NCI-H2029 treated with DMSO at 0.1 percent for 48 hours (cell line): ENCODE measurements at regions not wholly inside any gene's neighbourhood (a gene's known extent, or its start where the extent isn't known, plus 50 kb on each side); places are given as distances from the start of the nearest gene placed in this dataset.

Experiments
- DNase-seq: peaks from one replicate; lab custom pipeline; 2025; lab: John Stamatoyannopoulos, UW

DNA sequence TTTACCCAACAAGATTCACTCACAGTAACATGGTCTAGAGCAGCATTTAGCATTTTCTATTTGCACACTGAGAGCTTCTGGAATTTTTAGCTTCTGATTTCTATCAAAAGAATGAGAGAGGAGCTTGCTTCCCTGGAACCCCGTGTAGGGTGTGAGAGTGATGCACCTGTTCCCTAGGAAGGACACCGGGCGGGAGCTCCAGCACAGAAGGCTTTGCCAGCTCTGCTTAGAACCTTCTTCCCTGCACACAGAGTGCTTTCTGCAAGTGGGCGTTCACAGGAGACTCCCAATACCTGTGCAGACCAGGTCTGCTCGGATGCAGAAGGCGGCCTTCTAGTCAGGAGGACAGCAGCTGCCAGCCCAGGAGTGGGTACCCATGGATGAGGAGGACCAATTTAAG, 217.3 kb downstream of the TBXT start:
- no peak for DNase-seq

DNA sequence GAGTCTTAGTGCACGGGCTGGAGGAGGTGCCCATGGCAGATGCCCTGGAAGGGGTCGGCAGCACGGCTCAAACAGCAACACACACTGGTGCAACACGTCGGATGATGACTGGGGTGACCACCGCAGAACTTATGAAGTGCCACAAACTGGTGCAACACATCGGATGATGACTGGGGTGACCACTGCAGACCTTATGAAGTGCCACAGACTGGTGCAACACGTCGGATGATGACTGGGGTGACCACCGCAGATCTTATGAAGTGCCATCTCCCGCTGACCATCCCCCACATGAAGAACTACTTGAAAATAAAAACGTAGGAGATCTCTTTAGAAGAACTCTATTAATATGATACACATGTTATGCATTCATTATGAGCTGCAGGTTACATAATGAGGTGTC, 218.3 kb downstream of the TBXT start:
- no peak for DNase-seq

DNA sequence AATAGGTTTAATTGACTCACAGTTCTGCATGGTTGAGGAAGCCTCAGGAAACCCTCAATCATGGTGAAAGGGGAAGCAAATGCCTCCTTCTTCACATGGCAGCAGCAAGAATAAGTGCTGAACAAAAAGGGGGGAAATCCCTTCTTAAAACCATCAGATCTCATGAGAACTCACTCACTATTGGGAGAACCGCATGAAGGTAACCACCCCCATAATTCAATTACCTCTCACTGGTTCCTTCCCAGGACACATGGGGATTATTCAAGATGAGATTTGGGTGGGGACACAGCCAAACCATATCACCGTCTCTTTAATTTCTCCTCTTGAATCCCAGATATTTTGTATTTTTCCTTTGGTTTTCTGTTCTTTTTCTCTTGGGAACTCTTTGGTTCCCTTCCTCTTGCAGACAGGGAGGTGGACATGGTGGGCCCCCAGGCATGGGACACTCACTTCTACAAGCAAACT, 223.6 kb downstream of the TBXT start:
- DNase-seq = no peak

DNA sequence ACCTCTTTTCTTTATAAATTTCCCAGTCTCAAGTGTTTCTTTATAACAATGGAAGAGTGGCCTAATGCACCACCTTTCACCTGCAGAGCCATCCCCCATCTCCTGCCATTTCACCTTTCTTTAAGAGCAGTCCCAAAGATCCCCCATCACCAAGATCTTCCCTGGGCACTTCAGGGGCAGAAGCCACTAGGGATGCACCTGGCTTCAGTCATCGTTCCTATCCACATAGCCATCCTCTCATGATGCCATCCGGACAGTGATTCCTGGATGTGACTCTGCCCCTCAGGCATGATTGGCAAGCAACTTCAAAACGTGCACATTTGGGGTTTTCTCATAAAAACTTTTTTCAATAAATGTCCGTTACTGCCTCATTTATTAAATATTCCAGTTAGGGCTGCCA, 225.9 kb downstream of the TBXT start:
- DNase-seq = no peak

DNA sequence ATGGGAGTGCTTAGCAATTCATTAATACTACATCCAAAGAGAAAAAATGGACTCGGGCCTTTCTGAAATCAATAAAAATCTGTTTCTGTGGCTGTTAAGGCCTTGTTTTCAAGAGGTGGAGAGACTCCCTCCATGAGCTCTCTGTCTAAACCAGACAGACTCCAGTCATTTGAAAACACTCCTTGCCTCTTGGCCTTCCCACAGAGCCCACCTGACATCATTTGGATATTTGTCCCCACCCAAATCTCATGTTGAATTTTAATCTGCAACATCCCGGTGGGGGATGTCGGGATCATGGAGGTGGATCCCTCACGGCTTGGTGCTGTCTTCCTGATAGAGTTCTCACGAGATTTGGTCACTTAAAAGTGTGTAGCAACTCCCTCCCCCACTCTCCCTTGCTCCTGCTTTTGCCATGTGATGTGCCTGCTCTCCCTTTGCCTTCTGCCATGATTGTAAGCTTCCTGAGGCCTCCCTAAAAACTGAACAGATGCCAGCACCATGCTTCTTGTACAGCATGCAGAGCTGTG, 226.3 kb downstream of the TBXT start:
- DNase-seq = no peak

DNA sequence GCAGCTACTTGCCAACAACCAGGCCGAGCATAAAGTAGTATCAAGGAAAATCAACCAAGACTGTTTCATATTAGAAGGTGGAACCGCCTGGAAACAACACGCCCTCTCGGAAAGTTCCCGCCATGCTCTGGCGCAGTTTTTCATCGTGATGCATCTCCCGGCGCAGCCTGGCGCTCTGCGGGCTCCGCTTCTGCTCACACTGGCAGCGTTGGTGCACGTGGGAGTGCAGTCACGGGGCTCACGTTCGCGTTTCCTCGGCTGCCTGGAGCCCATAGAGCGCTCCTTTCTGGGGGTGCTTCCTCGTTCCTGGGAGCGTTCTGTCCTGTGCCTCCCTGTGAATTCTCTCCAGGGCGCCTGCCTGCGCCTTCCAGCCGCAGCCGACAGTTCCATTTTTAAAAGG, 227.3 kb downstream of the TBXT start:
- DNase-seq = no peak

DNA sequence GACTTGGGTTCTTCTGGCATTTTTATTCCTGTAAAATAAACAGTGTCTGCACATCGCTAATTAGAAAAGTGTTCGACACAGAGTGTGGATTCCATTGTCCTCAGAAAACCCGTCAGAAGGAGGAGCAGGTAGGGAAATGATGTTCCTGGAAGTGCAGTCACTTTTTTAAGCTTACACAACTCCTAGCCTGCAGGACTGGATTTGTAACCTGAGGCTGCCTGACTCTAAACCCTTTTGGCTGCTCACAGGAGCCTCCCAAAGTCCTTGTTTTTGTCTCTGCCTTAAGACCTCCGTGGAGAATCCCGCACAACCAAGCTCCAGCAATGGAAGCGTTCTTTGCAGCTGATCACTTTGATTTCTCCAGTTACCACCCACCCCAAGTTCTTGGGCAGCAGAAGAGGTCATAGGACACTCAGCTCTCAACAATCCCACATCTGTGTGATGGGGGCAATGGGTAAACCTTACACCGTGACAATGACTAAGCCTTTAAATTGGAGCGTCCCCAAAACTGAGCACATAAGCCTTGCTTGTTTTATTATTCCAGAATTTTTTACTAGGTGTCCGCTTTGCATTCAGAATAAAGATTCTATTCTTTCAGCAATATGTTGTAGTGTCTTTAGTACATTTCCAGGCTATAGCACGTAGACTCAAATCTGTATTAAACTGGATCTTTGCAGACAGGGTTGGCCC, 227.9 kb downstream of the TBXT start:
- DNase-seq = no peak

DNA sequence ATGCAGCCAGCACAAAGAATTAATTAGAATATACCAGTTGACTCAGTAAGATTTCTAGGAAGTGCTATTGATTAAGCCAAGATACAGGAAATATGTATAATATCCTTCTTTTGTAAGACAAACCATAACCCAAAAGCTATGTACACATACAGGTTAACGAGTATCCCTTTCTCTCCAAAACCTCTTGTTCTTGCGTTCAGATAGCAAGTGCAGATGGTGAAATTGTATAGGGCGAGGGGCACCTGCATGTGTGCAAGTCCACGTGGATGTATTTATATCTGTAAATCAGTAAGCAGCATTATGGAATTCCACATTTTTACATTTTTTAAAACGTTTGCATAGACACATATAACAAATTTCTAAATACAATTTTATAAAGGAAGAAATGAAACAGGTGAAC, 228.6 kb downstream of the TBXT start:
- DNase-seq = no peak

DNA sequence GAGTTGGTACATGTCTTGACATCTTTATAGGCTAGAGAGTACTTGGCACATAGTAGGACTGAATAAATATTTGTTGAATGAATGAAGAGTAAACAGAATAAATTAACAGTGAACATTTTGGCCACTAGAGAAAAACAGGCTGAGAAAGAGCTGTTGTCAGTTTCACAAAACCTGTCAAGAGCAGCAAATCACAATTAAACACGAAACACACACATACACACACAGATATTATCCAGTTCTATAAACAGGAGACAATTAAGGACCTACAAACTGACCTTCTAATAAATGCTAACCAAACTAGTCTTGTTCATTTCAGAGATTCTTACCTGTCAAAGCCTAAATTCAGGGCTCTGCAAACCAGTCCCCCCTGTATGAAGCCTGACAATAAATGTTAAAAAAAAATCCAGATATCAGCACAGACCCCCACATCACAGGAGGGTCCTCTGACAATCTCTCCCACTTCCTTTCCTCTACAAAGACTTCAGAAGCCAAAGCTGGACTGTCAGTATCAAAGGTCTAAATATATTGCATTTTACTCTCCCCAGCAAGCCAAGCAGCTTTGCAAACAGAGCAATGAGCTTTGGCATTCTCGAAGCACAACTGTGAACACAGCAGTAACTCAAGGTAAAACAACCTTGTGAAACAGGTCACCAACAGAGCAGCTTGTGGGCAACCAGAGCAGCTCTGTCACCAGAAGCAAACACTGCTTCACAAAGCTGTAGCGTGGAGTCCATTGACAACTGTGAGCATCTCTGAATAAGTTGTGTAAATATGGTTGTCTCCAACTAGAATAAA, 229.9 kb downstream of the TBXT start:
- DNase-seq = no peak

DNA sequence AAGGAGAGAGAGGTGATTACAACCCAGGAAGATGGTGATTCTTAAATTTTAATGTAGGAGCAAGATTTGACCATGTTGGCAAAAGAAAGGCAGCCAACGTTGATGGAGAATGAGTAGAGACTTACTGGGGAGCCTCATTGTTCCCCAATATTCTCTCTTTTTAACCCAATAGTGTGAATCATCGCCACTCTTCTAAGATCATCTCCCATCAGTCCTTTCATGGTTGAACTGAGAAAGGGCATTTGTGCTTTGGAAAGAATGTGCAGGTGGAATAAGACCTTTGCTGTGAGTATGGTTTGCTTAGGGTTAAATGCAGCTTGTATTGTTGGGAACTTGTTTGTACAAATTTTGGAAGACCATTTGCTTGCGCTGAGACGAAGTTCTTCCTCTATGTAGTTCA, 231.0 kb downstream of the TBXT start:
- DNase-seq = no peak

DNA sequence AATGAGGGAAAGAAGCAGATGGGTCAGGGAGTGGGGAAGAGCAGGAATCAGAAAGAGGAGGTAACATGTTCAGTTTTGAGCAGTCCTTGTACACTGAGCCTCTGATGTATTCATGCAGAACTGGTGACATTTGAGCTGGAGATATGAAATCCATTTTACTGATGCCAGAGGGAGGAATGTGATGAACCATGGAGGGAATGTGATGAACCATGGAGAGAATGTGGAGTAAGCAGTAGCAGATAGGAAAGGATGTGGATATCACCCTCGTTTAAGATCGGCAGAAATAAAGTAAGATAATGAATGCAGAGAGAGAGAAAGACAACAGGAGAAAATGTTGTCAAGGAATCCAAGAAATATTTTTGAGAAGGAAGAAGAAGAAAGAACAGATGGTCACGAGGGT, 231.6 kb downstream of the TBXT start:
- no peak for DNase-seq

DNA sequence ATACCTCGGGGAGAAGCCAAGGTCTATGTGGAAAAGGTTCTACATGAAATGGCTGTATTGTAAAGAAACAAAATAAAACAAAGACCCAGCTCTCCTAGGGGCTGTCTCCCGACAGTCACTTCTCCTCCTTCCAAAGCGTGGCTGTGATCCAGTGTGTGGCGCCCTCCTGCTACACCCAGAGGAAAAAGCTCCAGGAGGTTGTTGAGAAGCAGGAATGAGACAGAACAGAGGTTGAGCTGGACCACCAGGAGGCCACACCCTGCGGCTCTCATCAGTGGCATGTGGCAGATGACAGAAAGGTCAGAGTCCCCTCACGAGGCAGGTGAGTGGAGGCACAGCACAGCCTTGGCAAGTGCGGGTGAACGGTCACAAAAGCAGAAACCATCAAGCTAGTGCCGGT, 236.0 kb downstream of the TBXT start:
- DNase-seq = no peak

DNA sequence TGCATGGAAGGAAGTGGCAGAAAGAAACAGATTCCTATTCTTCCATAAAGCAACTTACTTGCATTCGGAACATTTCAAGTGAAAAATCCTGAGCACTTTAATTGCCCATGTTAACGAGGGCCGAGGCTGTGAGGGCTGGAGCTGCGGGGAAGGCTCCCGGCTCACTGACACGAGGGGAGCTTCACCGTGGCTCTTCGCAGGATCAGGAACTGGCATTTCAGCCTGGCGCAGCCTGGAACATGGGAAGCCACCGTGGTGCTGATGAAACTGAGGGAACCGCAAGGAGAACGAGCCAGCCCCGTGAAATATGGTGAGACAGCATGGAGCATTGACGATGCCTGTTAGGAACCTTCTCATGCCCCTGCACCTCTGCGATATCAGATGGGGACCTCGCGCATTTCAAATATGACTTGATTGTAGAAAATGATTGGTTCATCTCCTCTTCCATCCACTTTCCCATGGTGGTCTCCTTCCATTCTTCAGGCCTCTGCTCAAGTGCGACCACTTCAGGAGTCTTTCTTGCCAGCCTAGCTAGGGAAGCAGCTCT, 236.9 kb downstream of the TBXT start:
- no peak for DNase-seq

DNA sequence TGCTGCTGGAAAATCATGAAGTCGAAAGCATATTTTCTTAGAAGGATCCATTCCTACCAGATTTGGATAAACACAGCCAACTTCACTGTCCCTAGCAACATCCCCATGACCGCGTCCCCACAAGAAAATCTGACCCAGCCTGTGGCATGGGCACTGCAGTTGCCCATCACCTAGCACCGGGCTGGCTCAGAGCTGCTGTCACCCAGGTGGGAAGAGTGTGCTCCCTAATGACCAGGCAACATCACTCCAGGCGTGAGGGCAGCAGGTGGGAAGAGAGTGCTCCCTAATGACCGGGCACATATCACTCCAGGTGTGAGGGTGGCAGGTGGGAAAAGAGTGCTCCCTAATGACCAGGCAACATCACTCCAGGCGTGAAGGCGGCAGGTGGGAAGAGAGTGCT, 238.0 kb downstream of the TBXT start:
- DNase-seq = no peak

DNA sequence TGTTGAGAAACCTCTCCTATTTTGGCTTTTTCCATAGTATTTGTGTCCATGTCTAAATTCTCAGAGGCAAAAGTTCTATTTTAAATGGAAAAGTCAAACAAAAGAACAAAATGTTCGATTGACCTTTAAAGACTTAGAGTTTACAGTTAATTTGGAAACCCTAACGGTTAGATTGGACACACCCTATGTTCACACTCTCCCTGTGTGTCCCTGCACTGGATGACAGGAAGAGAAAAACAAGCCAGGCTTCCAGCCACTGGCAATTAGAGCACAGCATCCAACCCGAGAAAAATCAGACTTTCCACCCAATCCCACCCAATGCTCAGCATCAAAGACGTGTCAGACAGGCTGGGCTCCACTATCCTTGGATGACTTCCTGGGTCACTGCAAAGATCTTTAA, 241.3 kb downstream of the TBXT start:
- DNase-seq = no peak

DNA sequence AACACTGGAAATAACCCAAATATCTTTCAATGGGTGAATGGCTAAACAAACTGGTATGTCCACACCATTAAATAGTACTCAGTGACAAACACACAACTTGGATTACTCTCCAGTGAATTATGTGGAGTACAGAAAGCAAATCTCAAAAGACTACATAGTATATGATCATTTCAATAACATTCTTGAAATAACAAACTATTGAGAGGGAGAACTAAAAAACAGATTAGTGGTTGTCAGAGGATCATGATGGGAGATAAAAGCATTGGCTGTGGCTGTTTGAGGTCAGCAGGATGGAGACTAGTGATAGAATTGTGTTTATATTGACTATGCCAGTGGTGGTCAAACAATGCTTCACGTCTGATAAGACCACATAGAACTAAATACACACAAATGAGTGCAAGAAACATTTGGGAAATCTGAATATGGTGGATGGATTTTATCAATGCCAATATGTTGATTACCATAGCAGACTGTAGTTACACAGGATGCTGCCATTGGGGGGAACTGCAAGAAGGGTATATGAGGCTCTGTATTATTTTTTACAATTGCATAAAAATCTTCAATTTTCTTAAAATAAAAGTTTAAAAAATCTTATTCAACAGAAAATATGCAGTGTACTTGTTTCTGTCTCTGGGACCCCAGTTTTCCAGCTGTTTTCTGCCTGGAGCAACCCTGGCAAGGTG, 242.0 kb downstream of the TBXT start:
- DNase-seq = no peak

DNA sequence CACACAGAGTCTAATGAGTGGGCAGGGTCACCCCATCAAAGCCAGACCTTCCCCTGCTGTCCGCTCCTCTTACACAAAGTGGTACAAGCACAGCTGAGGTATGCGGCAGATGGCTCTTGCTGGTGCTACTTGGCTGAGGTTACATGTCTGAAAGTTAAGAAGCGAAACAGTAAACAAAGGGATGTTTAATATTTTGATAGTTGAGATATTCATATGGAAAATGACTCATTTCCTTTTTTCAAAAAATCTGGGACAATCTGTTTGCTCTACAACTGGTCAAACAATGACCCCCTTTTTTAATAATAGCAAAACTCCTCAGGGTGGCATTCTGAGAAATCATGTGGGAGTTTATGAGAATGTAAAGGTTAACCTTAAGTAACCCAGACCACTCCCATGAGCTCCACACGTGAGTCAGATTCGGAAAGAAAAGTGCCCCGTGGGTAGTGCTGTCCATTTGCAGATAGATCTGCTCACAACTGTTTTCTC, 245.3 kb downstream of the TBXT start:
- no peak for DNase-seq

DNA sequence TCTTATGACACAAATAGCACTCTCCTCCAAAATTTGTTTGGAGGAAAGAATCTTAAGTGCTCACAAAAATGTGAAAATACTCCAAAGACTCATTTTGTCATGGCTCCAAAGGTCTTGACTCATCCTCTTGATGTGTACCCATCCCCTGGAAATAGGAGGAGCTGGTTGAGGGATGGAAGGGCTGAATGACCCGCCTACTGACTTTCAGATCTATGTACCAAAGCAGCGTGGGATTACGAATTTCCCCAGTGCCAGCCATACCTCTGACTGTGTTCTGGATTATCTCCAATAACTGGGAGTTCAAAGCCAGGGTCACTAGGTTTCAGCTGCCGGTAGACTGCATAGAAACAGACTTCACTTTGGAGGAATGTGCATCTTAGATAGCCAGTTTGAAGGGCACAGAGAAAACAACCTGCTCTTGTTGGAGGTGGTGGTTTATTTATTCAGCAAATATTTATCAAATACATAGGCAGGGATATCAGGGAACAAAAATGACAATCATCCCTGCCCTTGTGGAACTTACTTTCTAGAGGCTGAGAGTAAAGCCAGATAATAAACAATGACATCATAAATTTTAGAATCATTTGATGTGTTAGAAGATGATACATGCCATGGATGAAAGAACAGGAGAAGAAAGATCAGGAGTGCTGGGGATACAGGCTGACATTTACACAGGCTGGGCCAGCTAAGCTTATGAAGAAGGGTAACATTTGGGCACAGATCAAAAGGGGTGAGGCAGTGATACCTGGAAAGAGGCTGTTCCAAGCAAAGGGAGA, 246.6 kb downstream of the TBXT start:
- no peak for DNase-seq

DNA sequence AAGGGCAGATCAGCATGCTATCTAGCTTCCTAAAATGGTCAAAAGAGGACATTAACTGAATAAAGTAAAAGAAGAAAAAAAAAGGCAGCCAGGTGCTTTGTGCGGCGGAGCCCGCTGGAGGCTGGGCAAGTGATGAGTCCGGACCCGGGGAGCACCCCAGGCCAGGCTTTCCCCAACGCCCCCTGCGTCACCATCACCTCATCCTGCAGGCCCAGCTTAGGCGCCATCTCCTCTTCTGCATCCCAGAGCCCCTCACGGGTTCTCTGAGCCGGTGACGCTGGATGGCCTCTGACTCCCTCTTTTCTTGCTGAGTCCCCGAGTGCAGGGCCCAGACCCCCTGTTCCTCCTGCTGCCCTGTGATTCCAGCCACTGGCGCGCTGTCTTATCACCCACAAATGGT, 250.1 kb downstream of the TBXT start:
- DNase-seq = no peak

DNA sequence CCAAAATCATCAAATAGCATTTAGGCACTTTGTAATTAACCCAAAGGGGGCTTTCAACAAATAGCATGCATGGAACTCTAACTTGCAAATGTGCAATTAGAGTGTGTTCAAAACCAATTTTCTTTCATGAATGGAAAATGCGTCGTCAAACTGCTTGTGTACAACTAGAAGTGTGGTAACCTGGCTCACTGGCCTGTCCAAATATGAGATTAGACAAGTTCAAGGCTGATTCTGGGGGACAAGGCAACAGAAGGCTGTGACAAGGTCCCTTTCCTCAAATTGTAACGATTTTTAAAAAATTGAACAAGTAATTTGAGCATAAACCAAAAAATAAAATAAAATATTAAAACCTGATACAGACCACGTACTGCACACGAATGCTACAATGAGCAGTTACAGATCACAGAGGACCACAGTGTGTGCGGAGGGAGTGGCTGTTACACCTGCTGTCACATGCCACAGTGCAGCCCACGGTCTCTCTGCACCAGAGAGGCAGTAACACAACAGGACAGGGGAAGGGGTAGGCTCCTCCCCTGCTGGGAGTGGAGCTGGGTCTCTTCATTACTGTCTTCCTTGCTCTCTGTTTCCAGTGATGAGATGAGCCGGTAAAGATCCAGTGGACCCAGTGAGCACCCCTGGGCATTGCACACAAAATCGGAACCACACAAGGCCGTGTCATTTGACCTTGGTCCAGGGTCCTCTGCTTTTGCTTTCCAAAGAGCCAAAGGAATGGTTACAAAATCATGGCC, 252.2 kb upstream of the PDE10A start:
- no peak for DNase-seq
